Nephron (organoid): ENCODE measurements at regions not wholly inside any gene's neighbourhood (a gene's known extent, or its start where the extent isn't known, plus 50 kb on each side); places are given as distances from the start of the nearest gene placed in this dataset.

Experiments
- H3K27ac Mint-ChIP-seq, 3 experiments: 2 replicates each; pipeline ENCODE4 v1.8.0; 2020; ENCODE audit warnings: mixed read lengths in 3 of 3, mild to moderate bottlenecking in 2 of 3, moderate library complexity in 1 of 3
- H3K27me3 Mint-ChIP-seq: 2 replicates; pipeline ENCODE4 v1.8.0; 2021; ENCODE audit warnings: low read depth, mild to moderate bottlenecking, moderate library complexity, mixed read lengths
- H3K36me3 Mint-ChIP-seq: 2 replicates; pipeline ENCODE4 v1.8.0; 2020; ENCODE audit warnings: low read depth, mixed read lengths
- H3K4me1 Mint-ChIP-seq: 2 replicates; pipeline ENCODE4 v1.8.0; 2020; ENCODE audit warnings: mixed read lengths
- H3K4me3 Mint-ChIP-seq, 3 experiments: 2 replicates each; pipeline ENCODE4 v1.8.0; 2020; ENCODE audit warnings: mild to moderate bottlenecking in 3 of 3, mixed read lengths in 3 of 3, moderate library complexity in 2 of 3
- H3K9me3 Mint-ChIP-seq: 2 replicates; pipeline ENCODE4 v1.8.0; 2020; ENCODE audit warnings: mixed read lengths
- CTCF ChIP-seq, 3 experiments: fragments of 200-600 bp; sonication (generic); IDR thresholded peaks; one replicate each; pipeline ENCODE4 v1.5.0; 2021; ENCODE audit warnings: antibody characterized with exemption in 3 of 3; ENCODE audit not compliant: unreplicated experiment in 3 of 3

DNA sequence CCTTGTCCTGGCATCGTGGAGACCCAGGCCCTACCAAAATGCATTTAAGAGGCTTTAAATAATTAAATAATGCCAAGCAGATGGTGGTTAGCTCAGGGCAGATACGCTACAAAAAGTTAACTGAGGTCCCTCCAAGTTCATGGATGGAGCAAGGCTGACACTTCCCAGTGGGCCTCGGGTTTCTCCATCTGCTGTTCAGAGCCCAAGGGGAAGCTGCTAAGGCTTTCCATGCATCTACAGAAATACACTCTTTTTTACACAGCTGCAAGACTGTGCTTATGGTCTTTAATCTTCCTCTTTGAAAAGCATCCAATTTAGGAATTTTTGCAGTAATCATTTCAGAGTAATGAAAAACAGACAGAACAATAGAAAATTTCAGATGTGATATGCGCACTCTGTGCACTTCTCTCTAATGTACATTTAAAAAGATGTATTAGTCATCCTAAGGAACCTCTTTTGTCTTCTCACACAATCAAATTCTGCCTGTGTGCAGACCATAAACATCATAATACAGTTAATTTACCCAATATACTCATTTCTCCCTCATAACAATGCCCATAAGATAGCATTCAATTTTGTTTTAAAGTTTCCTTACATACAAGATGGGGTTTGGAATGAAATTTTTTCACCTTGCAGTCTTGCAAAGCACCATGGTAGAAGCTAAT, 173.2 kb upstream of the ATP1B1 start:
- Mint-ChIP-seq H3K4me1 (peaks cover 14% of the 10 kb centered on the region), H3K27me3 (no peaks in the 10 kb centered on the region), H3K27ac (peak overlapping the region in 2 of 3 experiments; percentile 30 to 65), H3K9me3 (peaks cover 14% of the 10 kb centered on the region), H3K4me3 (no peak overlapping the region), H3K36me3 (no peaks in the 10 kb centered on the region)
- TF ChIP-seq CTCF (IDR thresholded peaks at IDR 0.05; ENCODE audit: unreplicated experiment in 3 of 3): no peak

DNA sequence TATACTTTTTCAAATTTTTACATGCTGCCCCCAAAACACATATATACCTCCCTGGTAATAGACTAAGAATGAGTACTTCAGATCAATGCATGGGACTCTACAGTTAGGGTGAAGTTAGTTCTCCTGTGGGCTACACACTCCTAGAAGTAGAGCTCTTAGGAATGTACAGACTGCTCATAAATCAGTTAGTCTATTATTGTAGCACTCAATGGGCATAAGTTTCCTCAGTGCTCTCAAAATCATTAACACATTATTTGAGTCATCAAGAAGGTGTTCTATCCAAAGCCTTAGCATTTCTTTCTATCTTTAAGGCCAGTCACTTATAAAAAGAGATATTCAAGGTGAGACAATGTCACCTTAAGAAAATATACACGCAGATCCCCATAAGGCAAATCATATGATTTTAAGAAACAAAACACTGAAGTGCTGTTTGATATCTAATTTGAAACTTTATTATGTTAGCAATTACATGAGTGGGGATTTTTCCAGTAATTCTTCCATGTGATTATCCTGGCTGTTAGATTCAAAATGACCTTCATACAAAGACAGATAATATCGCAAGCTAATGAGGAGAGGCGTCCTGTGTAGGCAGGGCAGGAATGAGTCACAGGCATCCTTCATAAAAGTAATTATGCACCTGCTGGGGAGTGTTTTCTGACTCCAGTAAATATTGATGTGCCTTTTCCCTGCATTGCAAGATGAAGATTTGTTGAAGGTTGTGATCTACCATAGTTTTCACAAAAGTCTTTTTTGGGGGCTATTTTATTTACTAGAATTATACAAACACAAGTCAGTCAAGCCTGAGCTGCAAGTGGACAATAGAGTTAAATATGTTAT, 167.2 kb upstream of the ATP1B1 start:
- H3K4me3 Mint-ChIP-seq: no peak overlapping the region
- no peak for TF ChIP-seq CTCF (IDR thresholded peaks at IDR 0.05; ENCODE audit: unreplicated experiment in 3 of 3)
- peak overlapping the region in 2 of 3 experiments; percentile 29 to 54 for H3K27ac Mint-ChIP-seq
- no peaks in the 10 kb centered on the region for H3K27me3 Mint-ChIP-seq
- no peaks in the 10 kb centered on the region for H3K36me3 Mint-ChIP-seq
- H3K9me3 Mint-ChIP-seq: peaks cover 12% of the 10 kb centered on the region
- H3K4me1 Mint-ChIP-seq: no peaks in the 10 kb centered on the region

- H3K27me3 Mint-ChIP-seq: no peaks in the 10 kb centered on the region
- H3K9me3 Mint-ChIP-seq: peaks cover 12% of the 10 kb centered on the region
- H3K4me1 Mint-ChIP-seq: no peaks in the 10 kb centered on the region
- no peaks in the 10 kb centered on the region for H3K36me3 Mint-ChIP-seq
- no peak overlapping the region for H3K4me3 Mint-ChIP-seq
- TF ChIP-seq CTCF (IDR thresholded peaks at IDR 0.05; ENCODE audit: unreplicated experiment in 3 of 3): no peak
- H3K27ac Mint-ChIP-seq: peak overlapping the region in 2 of 3 experiments; percentile 29 to 54
These were observed 166.6 kb upstream of the ATP1B1 start for GRCh38 chr1:168939947-168940223.

DNA sequence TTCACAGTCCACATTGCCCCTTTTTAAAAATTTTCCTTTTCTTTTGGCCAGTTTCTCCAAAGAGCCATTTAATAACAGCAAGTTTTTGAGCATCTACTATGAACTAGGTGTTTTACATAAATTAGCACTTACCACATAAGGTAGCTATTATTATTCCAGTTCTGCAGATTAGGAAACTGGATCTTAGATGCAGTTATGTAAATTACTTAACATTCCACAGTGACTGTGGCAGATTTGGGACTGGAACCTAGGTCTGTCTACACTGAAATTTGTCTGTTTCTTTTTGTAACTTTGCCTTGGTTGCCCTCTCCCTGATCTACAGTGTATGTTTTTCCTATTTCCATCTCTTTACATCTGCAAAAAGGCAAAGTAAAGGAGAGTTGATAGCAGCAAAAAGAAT, 164.8 kb upstream of the ATP1B1 start:
- H3K9me3 Mint-ChIP-seq: peaks cover 2% of the 10 kb centered on the region
- no peak overlapping the region for H3K4me3 Mint-ChIP-seq
- no peaks in the 10 kb centered on the region for H3K36me3 Mint-ChIP-seq
- no peaks in the 10 kb centered on the region for H3K27me3 Mint-ChIP-seq
- no peak overlapping the region for H3K27ac Mint-ChIP-seq
- H3K4me1 Mint-ChIP-seq: peaks cover 7% of the 10 kb centered on the region
- TF ChIP-seq CTCF (IDR thresholded peaks at IDR 0.05; ENCODE audit: unreplicated experiment in 3 of 3): no peak

DNA sequence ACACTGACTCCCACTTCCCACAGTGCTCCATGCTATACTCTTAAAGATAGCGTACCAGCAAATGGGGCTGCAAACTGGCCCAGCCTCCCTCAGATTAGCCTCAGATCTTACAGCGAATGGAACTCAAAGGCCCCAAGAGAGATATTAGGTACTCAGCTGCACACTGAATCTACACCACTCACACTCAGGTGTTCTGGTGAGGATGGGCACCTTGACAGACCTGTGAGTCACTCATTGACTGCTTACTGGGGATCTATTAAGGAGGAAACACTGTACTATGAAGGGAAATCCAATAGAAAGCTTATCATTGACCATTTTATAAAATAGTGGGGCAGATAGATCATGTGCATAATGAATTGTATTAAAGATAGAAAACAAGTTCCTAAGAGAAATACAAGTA, 164.3 kb upstream of the ATP1B1 start:
- no peaks in the 10 kb centered on the region for H3K27me3 Mint-ChIP-seq
- H3K4me3 Mint-ChIP-seq: no peak overlapping the region
- no peak for TF ChIP-seq CTCF (IDR thresholded peaks at IDR 0.05; ENCODE audit: unreplicated experiment in 3 of 3)
- peaks cover 7% of the 10 kb centered on the region for H3K4me1 Mint-ChIP-seq
- no peaks in the 10 kb centered on the region for H3K9me3 Mint-ChIP-seq
- no peaks in the 10 kb centered on the region for H3K36me3 Mint-ChIP-seq
- no peak overlapping the region for H3K27ac Mint-ChIP-seq

DNA sequence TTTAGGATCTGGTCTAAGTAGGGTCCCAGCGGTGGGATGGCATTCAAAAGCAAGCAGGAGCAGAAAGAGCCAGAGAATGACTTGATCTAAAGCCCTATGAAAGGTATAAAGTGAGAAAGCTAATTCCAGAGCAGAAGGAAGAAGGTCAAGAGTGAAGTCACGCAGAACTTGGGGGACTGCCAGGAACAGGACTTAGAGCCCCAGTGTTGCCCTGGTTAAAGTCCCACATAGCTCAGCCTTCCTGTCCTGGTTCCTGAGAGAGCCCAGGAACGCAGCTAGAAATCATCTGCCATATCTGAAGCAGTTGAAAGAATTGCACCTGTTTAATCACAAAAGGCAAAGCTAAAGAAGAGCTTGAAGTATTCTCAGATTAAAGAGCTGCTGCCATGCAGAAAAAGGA, 160.6 kb upstream of the ATP1B1 start:
- peaks cover 7% of the 10 kb centered on the region for H3K4me1 Mint-ChIP-seq
- H3K4me3 Mint-ChIP-seq: no peak overlapping the region
- H3K9me3 Mint-ChIP-seq: no peaks in the 10 kb centered on the region
- H3K27ac Mint-ChIP-seq: peak overlapping the region; percentile 47 to 83 (median 76)
- H3K27me3 Mint-ChIP-seq: no peaks in the 10 kb centered on the region
- TF ChIP-seq CTCF (IDR thresholded peaks at IDR 0.05; ENCODE audit: unreplicated experiment in 3 of 3): no peak
- no peaks in the 10 kb centered on the region for H3K36me3 Mint-ChIP-seq
